GM03348 (cell line): ENCODE measurements at regions not wholly inside any gene's neighbourhood (a gene's known extent, or its start where the extent isn't known, plus 50 kb on each side); places are given as distances from the start of the nearest gene placed in this dataset.
"Not testable (repeated sequence)": the region's sequence is repeated elsewhere in the genome, so short reads cannot be mapped to it uniquely, and the experiment has no call there.

Experiments
- DNase-seq: peaks from one replicate; pipeline ENCODE4 v3.0.0; 2012; ENCODE audit warnings: low spot score

DNA sequence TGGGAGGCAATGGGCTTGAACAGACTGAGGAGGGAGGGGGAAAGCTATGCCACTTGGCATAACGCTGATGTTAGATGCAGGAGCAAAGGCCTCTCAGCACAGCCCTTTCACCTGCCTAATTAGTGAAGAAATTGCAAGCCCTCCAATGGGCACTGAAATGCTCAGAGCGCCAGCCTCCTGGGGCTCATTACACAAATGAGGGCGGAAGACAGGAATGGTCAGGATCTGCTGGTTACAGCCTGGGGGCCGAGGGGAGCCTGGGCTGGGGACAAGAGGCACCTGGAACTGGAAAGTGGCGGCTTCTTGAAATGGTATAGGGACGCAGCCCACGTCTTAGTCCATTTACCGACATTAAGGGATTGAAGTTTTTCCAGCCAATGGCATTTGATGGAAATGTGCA is 50.2 kb upstream of the PLET1 start:
- DNase-seq: no peak

GRCh38 chr11:112315057-112315720 is 54.5 kb upstream of the PLET1 start:
- DNase-seq: no peak

GRCh38 chr11:112315861-112316739 is 55.4 kb upstream of the PLET1 start:
- DNase-seq: no peak

DNA sequence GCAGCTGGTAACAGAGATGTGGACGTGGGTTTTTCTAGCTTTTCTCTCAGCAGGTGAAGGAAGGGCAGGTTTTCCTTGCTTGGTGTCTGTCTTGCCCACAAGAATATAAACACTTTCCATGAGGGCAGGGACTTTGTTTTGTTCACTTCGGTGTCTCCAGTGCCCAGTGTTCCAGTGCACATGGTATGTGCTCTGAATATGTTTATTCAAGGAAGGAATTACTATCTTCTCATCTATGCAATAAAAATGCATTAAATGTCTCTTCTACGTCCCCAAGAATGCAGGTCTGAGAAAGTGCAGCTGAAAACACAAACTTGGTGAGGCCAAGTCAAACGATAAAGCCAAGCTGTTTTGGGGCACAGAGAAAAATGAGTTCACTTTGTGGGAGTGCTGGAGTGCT is 56.3 kb upstream of the PLET1 start:
- no peak for DNase-seq

DNA sequence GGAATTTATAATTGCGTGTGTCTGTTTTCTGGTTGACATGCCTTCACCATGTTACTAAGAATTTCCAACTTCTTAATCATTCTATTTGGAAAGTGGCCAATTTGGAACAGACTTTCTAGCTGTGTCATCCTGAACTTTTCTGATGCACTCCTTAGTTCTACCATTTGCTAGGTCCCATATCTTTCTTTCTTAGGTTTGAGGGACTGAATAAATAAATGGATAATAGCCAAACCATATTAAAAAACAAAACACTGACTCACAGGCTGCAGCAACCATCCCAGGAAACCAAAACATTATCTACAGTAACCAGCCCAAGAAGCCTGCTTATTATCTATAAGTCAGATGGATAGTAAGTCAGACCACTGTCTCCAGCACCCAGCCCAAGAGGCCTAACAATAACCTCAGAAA is 57.5 kb upstream of the PLET1 start:
- peak; percentile 78 for DNase-seq

GRCh38 chr11:112318661-112319060 is 58.0 kb upstream of the PLET1 start:
- DNase-seq: no peak

DNA sequence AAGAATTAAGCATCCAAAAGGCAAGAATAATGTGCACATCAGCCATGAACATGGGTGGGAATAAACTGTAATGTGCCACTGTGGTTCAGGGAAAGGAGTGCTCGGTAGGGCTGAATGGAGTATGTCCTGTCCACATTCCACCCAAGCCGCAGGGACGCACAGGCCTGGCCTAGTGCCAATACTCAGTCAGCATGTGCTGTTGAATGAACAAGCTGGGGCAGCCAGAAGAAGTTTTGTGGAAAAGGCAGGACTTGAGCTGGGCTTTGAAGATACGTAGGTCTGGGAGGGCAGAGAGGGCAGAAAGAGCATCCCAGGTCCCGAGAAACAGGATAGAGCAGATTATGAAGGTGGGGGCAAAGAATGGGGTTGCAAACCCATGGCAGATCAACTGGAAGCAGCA is 60.0 kb upstream of the PLET1 start:
- peak; percentile 53 for DNase-seq

- peak; percentile 21 for DNase-seq
Observed at GRCh38 chr11:112321501-112322172, 61.0 kb upstream of the PLET1 start.

DNA sequence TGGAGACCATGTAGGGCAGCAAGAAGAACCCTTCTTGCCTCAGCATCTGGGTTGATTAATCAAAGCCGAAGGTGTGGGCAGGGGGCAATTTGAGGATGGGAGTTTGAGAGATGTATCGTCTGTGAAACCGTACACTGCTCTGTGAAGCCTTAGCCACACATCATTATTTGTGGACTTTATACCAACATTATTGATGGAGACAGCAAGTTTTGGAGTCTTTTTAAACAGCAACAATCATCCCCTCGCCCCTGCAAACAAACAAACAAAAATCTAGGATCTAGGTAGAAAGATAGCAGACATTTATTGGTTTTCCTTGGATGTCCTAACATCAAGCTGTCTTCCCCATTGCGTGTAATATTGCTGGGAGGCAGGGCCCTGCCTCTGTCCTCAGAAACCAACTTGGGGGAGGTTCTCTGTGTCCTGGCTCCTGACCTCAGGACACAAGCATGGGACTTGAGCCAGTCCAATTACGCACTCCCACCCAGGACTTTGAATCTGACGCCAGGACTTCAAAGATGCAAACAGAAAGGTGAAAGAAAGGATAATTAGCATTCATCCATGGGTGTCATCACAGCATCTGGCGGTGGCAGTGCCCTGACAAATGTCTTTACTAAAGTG is 61.6 kb upstream of the PLET1 start:
- DNase-seq: no peak

- DNase-seq: no peak
Observed at GRCh38 chr11:112334381-112334780, 73.7 kb upstream of the PLET1 start.

DNA sequence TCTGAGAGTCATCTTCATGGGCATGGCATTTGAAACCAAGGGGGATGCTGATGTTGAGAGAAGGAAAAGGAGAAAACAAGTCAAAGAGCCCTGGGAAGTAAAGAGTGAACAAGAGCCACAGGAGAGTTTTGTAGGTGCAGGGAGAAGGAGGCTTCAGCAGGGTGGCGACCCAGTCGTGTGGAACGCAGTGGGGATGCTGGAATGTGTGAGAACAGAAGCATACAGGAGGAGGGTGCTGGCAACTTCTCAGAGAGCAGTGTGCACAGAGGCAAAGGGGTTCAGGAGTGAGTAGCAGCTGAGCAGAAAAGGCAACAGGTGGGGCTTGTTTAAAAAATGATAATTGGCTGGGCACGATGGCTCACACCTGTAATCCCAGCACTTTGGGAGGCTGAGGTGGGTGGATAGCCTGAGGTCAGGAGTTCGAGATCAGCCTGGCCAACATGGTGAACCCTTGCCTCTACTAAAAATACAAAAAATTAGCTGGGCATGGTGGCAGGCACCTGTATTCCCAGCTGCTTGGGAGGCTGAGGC is 75.8 kb upstream of the PLET1 start:
- DNase-seq: no peak

- no peak for DNase-seq
Observed at GRCh38 chr11:112339566-112339965, 78.9 kb upstream of the PLET1 start.

DNA sequence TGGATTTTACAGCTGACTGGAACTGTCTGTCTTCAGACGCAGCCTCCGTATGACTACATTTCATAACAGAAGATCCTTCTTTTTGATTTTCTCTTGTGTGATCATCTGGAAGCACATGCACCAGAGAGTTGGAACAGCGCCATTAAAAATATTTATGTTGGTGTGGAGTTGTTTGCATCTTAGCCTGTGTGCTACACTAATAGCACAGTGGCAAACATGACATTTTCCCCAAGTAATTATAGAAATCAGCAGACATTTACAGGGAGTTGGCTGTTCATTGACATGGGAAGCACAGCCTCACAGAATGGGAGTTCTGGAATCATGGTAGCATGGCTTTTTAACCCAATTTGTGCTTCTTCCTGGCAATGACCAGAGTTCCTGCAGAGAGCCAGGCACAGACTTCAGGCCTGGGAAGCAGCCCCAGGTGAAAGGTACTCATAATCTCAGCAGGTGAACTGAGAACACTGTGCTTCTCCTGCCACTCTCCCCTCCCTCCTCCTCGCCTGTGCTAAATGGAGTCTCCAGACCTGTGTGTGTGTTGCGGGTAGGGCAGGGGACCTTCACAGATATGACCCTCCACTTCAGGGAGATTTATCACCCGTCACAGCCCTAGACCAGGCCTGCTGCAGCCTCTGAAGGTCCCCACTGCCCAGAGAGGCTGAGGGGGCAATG is 82.8 kb upstream of the PLET1 start:
- DNase-seq: no peak

DNA sequence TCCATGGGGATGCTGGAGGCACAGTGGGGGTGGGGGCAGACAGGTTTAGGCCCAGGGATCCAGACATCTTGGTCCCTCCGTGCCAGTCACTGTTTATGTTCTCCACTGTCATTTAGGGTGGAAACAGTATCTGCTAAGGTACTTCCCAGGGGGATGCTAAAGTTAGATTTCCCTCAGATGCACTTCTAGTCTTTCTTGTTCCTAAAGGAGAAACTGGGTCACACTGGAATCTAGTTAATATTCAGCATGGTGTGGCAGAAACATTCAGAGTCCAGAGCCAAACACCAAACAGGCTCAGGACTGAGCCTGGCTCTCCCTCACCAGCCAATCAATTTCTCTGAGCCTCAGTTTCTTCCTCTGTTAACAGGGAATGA is 83.4 kb upstream of the PLET1 start:
- no peak for DNase-seq

DNA sequence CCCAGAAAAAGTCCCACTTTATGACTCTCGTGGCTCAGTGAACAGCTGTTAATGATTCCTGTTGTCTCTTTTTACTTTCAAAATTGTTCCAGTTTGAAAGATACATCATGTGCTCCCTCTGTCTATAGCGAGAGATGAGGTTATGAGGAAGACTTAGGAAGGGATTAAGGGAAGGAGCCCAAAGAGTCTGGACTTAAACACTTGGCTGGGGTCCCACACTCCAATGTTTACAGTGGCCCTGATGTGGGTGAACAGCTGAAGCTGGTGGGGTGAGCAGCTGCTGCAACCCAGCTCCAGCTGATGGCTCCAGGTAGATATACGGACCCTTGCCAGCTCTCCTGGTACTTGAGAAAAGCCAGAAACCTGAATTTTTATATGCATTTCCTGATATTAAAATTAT is 84.5 kb upstream of the PLET1 start:
- no peak for DNase-seq

GRCh38 chr11:112345706-112346105 is 85.0 kb upstream of the PLET1 start:
- no peak for DNase-seq

DNA sequence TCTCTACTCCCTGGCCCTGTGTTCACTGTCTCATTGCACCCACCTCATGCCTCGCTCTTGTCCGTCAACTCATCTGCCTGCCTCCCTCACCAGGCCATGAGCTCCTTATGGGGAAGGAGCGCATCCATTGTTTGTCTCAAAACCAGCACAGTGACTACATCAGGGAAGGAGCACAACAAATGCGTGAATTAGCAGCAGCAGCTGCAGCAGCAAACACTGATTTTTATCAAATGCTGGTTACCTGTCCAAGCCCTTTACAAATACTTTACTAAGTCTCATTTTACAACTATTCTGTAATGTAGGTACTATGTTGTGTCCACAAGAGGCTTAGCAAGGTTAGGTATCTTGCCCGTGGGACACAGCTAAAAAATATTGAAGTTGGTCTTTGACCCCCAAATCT is 85.9 kb upstream of the PLET1 start:
- DNase-seq: no peak

- no peak for DNase-seq
Observed at GRCh38 chr11:112348480-112349029, 87.9 kb upstream of the PLET1 start.

- not testable (repeated sequence) for DNase-seq
Observed at GRCh38 chr11:112351423-112351822, 90.8 kb upstream of the PLET1 start.

- DNase-seq: no peak
Observed at GRCh38 chr11:112352907-112353306, 92.2 kb upstream of the PLET1 start.

DNA sequence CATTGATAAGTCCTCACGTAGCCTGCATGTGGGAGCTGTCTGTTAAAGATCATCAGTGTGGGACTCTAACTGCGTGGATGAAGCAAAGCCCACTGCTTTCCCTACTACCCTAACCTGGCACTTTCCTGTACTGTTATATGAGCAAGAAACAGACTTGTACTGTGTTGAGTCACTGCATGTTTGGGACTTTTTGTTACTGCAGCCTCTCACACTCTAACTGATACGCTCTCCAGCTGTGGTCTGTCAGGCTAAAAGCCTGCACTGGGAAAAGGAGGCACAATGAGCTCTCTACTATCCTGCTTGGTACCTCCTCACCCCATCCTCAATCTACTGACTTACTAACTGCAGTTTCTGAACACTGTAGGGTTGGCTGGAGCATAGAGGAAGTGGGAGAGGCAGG is 93.7 kb upstream of the PLET1 start:
- DNase-seq: no peak

DNA sequence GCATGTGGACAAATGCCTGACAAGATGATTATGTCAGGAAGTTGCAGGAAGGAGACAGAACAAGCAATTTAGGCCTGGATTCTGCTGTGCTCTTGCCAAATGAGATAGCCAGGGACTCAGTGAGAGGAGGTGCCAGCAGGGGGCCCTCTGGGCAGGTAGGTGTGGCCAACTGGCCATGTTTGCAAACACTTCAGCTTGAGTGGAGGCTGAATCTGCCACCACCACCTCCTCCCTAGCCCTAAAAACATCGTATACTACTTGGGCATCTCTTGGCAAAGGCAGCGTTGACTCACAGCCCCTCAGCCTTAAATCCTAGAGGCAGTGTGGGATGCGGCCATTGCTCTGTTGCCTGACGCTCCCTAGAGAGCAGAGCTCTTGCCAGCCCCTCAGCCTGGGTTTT is 95.1 kb upstream of the PLET1 start:
- peak; percentile 36 for DNase-seq
